ENCODE measurements at regions not wholly inside any gene's neighbourhood (a gene's known extent, or its start where the extent isn't known, plus 50 kb on each side); places are given as distances from the start of the nearest gene placed in this dataset.

DNA sequence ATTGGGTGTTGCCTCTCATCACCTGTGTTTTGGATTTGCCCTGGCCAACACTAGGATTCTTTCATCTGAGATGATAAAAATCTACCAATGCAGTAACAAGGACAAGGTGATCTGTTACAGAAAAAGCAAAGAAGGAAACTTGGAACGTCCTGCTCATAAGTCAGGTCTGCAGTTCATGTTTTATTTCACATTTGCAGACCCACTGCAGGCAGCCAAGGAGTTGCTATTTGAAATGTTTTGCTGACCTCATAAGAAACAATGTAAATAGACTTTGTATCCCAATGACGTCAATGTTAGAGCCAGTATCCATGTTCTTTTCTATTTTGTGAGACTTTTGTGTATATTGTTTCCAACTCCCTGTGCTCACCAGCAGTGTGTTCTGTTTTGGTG lies 312.9 kb downstream of the DEPDC1B start:
- TF ChIP-seq POLR2A (IDR thresholded peaks at IDR 0.05): no peak
- TF ChIP-seq, protein P1, sequence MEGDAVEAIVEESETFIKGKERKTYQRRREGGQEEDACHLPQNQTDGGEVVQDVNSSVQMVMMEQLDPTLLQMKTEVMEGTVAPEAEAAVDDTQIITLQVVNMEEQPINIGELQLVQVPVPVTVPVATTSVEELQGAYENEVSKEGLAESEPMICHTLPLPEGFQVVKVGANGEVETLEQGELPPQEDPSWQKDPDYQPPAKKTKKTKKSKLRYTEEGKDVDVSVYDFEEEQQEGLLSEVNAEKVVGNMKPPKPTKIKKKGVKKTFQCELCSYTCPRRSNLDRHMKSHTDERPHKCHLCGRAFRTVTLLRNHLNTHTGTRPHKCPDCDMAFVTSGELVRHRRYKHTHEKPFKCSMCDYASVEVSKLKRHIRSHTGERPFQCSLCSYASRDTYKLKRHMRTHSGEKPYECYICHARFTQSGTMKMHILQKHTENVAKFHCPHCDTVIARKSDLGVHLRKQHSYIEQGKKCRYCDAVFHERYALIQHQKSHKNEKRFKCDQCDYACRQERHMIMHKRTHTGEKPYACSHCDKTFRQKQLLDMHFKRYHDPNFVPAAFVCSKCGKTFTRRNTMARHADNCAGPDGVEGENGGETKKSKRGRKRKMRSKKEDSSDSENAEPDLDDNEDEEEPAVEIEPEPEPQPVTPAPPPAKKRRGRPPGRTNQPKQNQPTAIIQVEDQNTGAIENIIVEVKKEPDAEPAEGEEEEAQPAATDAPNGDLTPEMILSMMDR (IDR thresholded peaks at IDR 0.05): no peak
